GM12878 (cell line): ENCODE measurements at regions not wholly inside any gene's neighbourhood (a gene's known extent, or its start where the extent isn't known, plus 50 kb on each side); places are given as distances from the start of the nearest gene placed in this dataset.

Source experiments
- KDM1A ChIP-seq: fragments of 200-600 bp; sonication (generic); IDR thresholded peaks from 2 replicates; pipeline ENCODE4 v1.6.1; 2016; ENCODE audit warnings: borderline replicate concordance
- POLR2A ChIP-seq: IDR thresholded peaks from 2 replicates; pipeline ENCODE4 v1.6.1; 2011; ENCODE audit warnings: low read depth, mild to moderate bottlenecking, low read length
- POLR2AphosphoS5 ChIP-seq: IDR thresholded peaks from 2 replicates; pipeline ENCODE4 v1.6.1; 2011; ENCODE audit warnings: mild to moderate bottlenecking, low read length, inconsistent platforms
- RFX5 ChIP-seq: IDR thresholded peaks from 2 replicates; pipeline ENCODE4 v1.6.1; 2011; ENCODE audit warnings: low read depth, low read length, improper control_type of control experiment
- SIX5 ChIP-seq: IDR thresholded peaks from 2 replicates; pipeline ENCODE4 v1.6.1; 2011; ENCODE audit warnings: mild to moderate bottlenecking, low read depth, low read length, moderate library complexity; ENCODE audit not compliant: severe bottlenecking
- SMARCA5 ChIP-seq: fragments of 450-650 bp; IDR thresholded peaks from 2 replicates; pipeline ENCODE4 v1.6.1; 2017; ENCODE audit warnings: mild to moderate bottlenecking
- ZNF24 ChIP-seq: fragments of 450-650 bp; IDR thresholded peaks from 2 replicates; pipeline ENCODE4 v1.6.1; 2017; ENCODE audit warnings: antibody characterized with exemption, mild to moderate bottlenecking
- TF ChIP-seq, protein P1 (sequence below): IDR thresholded peaks from 2 replicates; pipeline ENCODE4 v1.6.1; 2012; ENCODE audit warnings: low read depth, low read length, improper control_type of control experiment
- TF ChIP-seq, protein P2 (sequence below), 3 experiments: IDR thresholded peaks in 2 of 3; conservative IDR thresholded peaks in 1 of 3; 2 replicates each; pipeline ENCODE4 v1.5.1; 2011; ENCODE audit warnings: low read depth in 3 of 3, low read length in 3 of 3, mild to moderate bottlenecking in 3 of 3, control low read depth in 2 of 3, moderate library complexity in 2 of 3, inconsistent platforms in 1 of 3, mixed read lengths in 1 of 3; ENCODE audit not compliant: control insufficient read depth in 2 of 3, insufficient read depth in 1 of 3; ENCODE audit errors: extremely low read depth in 1 of 3
- TF ChIP-seq, protein P3 (sequence below): fragments of 450-650 bp; formaldehyde crosslinking; IDR thresholded peaks from 2 replicates; pipeline ENCODE4 v1.4.0; 2020; ENCODE audit warnings: mild to moderate bottlenecking, moderate library complexity
- TF ChIP-seq, protein P4 (sequence below): fragments of 450-650 bp; formaldehyde crosslinking; IDR thresholded peaks from 2 replicates; pipeline ENCODE4 v1.5.0; 2022; ENCODE audit warnings: mild to moderate bottlenecking, missing genetic modification characterization

DNA sequence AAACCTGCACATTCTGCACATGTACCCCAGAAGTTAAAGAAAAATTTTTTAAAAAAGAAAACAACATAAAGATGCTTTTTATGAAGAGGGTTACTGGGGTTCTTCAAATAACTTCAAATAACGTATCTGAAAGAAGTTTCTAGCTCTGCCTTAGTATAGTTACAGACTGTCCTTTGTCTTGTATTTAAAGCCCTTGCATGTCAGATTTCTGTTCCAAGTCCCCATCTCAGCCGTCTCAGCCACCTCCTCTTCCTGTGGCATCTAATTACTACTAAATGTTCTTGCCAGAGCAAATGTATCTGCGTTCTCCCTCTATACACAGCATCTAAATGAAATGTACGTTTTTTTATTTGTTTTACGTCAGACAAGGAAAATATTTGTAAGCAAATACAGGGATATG lies 89.4 kb upstream of the AKR1E2 start:
- TF ChIP-seq, protein P1, sequence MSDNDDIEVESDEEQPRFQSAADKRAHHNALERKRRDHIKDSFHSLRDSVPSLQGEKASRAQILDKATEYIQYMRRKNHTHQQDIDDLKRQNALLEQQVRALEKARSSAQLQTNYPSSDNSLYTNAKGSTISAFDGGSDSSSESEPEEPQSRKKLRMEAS: no peak
- TF ChIP-seq SIX5: no peak
- TF ChIP-seq RFX5: no peak
- TF ChIP-seq, protein P2, sequence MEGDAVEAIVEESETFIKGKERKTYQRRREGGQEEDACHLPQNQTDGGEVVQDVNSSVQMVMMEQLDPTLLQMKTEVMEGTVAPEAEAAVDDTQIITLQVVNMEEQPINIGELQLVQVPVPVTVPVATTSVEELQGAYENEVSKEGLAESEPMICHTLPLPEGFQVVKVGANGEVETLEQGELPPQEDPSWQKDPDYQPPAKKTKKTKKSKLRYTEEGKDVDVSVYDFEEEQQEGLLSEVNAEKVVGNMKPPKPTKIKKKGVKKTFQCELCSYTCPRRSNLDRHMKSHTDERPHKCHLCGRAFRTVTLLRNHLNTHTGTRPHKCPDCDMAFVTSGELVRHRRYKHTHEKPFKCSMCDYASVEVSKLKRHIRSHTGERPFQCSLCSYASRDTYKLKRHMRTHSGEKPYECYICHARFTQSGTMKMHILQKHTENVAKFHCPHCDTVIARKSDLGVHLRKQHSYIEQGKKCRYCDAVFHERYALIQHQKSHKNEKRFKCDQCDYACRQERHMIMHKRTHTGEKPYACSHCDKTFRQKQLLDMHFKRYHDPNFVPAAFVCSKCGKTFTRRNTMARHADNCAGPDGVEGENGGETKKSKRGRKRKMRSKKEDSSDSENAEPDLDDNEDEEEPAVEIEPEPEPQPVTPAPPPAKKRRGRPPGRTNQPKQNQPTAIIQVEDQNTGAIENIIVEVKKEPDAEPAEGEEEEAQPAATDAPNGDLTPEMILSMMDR (IDR thresholded peaks at IDR 0.05 in 2 of 3, conservative IDR thresholded peaks at IDR 0.05 in 1 of 3; ENCODE audit: control insufficient read depth in 2 of 3, extremely low read depth in 1 of 3, insufficient read depth in 1 of 3, low read depth in 3 of 3, low read length in 3 of 3): no peak
- TF ChIP-seq POLR2A: no peak
- TF ChIP-seq, protein P3, sequence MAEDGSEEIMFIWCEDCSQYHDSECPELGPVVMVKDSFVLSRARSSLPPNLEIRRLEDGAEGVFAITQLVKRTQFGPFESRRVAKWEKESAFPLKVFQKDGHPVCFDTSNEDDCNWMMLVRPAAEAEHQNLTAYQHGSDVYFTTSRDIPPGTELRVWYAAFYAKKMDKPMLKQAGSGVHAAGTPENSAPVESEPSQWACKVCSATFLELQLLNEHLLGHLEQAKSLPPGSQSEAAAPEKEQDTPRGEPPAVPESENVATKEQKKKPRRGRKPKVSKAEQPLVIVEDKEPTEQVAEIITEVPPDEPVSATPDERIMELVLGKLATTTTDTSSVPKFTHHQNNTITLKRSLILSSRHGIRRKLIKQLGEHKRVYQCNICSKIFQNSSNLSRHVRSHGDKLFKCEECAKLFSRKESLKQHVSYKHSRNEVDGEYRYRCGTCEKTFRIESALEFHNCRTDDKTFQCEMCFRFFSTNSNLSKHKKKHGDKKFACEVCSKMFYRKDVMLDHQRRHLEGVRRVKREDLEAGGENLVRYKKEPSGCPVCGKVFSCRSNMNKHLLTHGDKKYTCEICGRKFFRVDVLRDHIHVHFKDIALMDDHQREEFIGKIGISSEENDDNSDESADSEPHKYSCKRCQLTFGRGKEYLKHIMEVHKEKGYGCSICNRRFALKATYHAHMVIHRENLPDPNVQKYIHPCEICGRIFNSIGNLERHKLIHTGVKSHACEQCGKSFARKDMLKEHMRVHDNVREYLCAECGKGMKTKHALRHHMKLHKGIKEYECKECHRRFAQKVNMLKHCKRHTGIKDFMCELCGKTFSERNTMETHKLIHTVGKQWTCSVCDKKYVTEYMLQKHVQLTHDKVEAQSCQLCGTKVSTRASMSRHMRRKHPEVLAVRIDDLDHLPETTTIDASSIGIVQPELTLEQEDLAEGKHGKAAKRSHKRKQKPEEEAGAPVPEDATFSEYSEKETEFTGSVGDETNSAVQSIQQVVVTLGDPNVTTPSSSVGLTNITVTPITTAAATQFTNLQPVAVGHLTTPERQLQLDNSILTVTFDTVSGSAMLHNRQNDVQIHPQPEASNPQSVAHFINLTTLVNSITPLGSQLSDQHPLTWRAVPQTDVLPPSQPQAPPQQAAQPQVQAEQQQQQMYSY (CRISPR knock-in tag): no peak
- TF ChIP-seq ZNF24: no peak
- no peak for TF ChIP-seq POLR2AphosphoS5
- TF ChIP-seq, protein P4, sequence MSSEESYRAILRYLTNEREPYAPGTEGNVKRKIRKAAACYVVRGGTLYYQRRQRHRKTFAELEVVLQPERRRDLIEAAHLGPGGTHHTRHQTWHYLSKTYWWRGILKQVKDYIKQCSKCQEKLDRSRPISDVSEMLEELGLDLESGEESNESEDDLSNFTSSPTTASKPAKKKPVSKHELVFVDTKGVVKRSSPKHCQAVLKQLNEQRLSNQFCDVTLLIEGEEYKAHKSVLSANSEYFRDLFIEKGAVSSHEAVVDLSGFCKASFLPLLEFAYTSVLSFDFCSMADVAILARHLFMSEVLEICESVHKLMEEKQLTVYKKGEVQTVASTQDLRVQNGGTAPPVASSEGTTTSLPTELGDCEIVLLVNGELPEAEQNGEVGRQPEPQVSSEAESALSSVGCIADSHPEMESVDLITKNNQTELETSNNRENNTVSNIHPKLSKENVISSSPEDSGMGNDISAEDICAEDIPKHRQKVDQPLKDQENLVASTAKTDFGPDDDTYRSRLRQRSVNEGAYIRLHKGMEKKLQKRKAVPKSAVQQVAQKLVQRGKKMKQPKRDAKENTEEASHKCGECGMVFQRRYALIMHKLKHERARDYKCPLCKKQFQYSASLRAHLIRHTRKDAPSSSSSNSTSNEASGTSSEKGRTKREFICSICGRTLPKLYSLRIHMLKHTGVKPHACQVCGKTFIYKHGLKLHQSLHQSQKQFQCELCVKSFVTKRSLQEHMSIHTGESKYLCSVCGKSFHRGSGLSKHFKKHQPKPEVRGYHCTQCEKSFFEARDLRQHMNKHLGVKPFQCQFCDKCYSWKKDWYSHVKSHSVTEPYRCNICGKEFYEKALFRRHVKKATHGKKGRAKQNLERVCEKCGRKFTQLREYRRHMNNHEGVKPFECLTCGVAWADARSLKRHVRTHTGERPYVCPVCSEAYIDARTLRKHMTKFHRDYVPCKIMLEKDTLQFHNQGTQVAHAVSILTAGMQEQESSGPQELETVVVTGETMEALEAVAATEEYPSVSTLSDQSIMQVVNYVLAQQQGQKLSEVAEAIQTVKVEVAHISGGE: no peak
- no peak for TF ChIP-seq KDM1A
- TF ChIP-seq SMARCA5: no peak
